GM10266 (cell line): ENCODE measurements at regions not wholly inside any gene's neighbourhood (a gene's known extent, or its start where the extent isn't known, plus 50 kb on each side); places are given as distances from the start of the nearest gene placed in this dataset.

Source experiments
- DNase-seq: peaks from one replicate; pipeline ENCODE4 v3.0.0; 2012; ENCODE audit errors: extremely low spot score
- CTCF ChIP-seq: IDR thresholded peaks from 2 replicates; pipeline ENCODE4 v1.5.1; 2012; ENCODE audit warnings: mild to moderate bottlenecking, low read depth; ENCODE audit not compliant: control insufficient read depth, insufficient read depth; ENCODE audit errors: missing control alignments

GRCh38 chr14:97233319-97233985 lies 436.3 kb downstream of the VRK1 start:
- no peak for DNase-seq
- no peak for TF ChIP-seq CTCF

DNA sequence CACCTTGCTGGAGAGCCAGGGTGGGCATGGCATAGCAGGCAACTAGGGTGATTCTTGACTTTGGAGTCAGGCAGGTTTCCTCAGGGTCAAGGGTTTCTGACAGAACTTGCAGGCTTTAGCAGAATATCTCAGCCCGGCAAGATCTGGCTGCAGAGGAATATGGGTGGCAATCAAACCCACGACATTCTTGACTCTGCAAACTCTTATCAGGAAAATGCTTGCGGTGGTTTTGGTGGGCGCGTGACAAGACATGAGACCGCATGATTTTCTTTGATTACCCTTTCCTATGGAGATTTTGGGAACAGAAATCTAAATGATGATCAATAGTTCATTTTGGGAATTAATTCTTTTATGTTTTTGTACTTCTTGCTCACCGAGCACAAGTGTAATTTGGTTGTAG lies 449.5 kb downstream of the VRK1 start:
- TF ChIP-seq CTCF = no peak
- no peak for DNase-seq

GRCh38 chr14:97248973-97249372 lies 451.8 kb downstream of the VRK1 start:
- TF ChIP-seq CTCF = no peak
- DNase-seq = no peak

- DNase-seq = no peak
- TF ChIP-seq CTCF = no peak
These were observed 453.7 kb downstream of the VRK1 start for GRCh38 chr14:97250931-97251330.

DNA sequence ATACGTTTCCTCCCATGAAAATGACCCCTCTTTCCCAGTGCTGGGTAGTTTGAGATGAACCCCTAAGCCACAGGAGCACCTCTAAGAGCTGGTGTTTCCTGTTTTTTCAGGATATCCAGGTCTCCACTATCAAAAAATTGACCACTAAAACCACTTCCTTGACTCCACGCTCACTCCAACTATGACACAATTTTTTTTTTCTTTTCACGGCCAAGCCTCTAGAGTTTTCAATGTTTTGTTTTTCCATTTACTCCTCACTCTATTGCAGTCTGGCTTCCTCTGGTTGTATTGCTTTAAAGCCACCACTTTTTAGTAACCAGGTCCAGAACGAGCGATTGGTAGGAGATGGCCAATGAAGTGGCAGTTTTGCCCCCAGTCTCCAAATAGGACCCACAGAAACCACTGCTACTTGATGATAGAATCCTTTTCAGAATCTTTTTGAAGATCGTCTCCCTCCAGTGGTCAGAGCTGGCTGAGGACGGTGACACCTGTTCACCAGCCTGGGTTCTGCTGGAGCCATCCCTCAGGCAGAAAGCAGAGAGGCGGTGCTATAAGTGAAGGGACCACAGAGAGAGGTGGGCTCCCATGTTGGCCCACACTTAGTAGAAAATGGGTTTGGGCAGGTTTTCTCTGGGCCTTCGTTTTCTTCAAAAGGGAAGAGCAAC lies 454.4 kb downstream of the VRK1 start:
- no peak for TF ChIP-seq CTCF
- DNase-seq = peak; percentile 18

- peak; percentile 13 for DNase-seq
- TF ChIP-seq CTCF = no peak
These were observed 456.6 kb downstream of the VRK1 start for GRCh38 chr14:97253756-97254155.

DNA sequence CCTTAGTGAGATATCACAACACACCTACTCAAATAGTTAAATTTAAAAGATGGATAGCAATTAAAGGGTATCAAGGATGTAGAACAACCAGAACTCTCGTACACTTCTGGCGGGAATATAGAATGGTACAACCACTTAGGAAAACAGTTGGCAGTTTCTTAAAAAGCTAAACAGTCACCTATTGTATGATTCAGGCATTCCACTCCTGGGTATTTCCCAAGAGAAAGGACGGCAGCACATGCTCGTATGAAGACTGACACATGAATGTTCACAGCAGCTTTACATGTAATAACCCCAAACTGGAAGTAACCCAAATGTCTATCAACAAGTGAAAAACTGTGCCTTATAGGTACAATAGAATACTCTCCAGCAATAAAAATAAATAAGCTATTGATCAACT lies 465.2 kb downstream of the VRK1 start:
- TF ChIP-seq CTCF = no peak
- DNase-seq = no peak
